ENCODE measurements at regions not wholly inside any gene's neighbourhood (a gene's known extent, or its start where the extent isn't known, plus 50 kb on each side); places are given as distances from the start of the nearest gene placed in this dataset.

GRCh38 chr13:50106559-50106958 lies 91.3 kb downstream of the KCNRG start:
- no peak for DNase-seq

DNA sequence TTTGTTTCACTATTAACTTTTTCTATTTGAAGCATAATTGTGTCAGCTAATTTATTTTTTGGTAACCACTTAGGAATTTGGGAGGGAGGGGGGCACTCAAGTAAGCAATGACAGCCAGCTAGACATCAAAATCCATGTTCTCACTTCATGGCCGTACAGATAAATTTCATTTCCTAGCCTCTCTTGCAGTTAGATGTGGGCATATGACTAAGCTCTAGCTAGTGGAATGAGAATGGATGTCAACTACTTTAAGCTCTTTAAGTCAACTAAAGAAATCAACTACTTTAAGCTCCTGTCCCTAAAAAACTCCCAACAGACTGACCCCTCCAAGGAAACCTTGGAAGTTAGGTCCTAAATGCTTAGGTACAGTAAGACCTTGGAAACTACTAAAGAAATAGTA lies 92.0 kb downstream of the KCNRG start:
- no peak for DNase-seq

- no peak for DNase-seq
Measured at GRCh38 chr13:50114961-50115360, 99.7 kb downstream of the KCNRG start.

DNA sequence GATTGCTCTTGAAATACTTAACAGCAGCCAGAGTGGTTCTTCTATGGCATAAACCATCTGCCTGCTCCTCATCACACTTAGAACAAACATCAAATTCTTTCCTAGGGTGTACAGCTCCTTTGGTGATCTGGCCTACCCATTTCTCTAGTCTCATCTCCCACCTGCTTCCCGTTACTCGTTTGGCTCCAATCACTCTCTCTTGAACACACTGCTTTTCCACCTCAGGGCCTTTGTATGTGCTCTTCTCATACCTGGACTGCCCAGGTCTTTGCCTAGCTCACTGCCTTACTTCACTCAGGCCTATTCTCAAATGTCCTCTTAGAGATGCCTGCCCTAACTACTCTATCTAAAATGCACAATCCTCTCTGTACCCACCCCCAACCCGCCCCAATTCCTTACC lies 100.5 kb downstream of the KCNRG start:
- DNase-seq = no peak

DNA sequence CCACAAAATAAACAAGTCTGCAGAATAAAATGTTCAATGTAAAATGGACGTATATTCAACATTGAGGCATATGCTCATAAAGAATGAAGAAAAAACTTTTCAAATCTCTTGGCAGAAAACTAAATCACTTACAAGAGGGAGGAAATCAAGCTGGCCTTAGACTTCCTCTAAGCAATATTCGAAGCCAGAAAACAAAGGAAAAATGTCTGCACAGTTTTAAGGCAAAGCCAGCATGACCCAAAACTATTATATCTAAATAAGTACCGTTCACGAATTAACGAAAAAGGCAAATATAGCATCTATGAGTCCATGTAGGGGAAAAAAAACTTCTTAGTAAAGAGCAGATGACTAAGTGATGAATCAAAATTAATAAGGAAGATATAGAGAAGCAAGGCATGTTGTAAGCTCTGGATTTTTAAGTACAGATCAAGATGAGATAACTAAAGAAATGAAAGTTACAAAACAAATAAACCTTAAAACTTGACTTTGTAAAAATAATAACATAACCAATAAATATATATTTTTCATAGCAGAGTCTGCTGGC lies 101.3 kb downstream of the KCNRG start:
- DNase-seq = no peak

DNA sequence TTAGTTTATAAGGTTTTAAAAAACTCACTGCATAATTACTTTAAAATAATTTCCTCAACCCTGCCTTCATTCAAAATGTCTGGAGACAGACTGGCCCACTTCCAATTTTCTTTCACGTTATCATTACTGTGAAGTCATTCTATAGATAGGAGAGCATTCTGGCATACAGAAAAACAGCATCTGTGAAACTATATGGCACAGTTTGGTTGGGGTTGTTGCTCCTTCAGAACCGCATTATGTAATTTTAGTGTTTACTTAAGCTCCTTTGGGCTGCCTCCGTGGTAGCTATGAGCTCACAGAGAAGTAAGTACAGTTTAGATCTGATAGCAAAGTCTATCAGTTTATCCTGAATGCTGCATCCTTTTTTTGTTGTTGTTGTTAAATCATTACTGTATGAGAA lies 104.3 kb downstream of the KCNRG start:
- no peak for DNase-seq

GRCh38 chr13:50122455-50122854 lies 107.2 kb downstream of the KCNRG start:
- DNase-seq = no peak

GRCh38 chr13:50123002-50123401 lies 107.8 kb downstream of the KCNRG start:
- no peak for DNase-seq

DNA sequence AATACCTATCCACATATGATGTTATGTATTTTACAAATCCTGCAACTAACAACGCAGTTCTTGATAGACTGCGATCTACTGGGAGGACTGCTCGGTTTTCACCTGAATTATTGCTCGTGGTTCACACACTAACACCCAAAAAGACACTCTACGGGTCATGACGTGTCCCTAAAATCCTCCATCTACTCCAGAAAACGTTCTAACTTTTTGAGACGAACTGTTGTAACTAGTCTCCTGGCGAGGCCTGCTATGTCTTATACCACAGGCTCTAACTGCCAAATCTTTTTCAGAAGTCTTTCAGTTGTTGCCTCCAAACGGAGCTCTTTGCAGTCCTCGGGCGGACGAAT lies 108.2 kb downstream of the KCNRG start:
- DNase-seq = no peak

GRCh38 chr13:50123862-50124535 lies 108.8 kb downstream of the KCNRG start:
- DNase-seq = peak; percentile 77

DNA sequence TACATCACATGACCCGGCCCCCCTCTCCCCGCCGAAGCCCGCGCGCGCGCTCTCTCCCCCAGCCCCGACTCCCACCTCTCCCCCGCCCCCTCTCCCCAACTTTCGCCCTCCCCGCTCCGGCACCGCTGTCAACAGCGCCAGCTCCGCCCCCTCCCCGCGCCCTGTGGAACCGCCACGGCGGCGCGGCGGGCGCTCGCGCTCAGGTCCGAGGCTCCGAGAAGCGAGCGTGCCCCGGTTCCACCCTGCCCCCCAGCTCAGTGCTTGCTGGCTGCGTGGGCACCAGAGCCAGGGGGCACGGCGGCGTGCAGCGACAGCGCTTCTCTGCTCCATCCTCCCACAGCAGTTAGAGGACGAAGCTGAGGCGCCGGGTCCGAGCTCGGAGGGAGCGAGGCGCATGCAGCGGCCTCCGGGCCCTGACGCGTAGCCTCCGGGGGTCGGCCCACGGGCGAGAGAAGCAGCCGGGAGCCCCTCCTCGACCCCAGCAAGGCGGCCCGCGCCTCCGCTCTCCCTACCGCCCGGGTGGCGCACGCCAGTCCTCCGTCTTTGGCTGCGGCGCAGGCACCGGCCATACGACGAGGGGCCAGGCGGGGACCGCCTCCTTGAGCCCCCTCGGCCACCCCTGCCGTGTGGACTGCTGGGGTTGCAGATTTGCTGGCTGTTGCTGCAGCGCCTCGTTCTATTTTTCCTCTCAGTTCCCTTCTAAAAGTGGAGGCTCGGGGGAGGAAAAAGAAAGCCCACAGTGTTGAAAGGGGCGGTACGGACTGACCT lies 109.5 kb downstream of the KCNRG start:
- no peak for DNase-seq

DNA sequence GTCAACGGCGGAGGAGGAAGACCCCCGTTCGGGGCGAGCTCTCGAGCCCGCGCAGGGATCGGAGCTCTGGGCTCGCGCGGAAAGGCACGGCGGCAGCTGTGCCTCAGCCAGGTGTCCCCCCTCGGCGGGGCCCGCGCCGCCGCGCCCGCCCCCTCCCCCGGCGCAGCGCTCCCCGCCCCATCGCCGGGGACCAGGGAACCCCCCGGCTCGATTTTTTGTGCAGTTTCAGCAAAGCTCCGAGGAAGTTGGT lies 110.0 kb downstream of the KCNRG start:
- no peak for DNase-seq

- DNase-seq = peak; percentile 25
Measured at GRCh38 chr13:50125554-50126262, 110.5 kb downstream of the KCNRG start.

GRCh38 chr13:50126263-50126992 lies 111.2 kb downstream of the KCNRG start:
- no peak for DNase-seq

GRCh38 chr13:50126993-50127725 lies 111.9 kb downstream of the KCNRG start:
- DNase-seq = no peak

- DNase-seq = no peak
Measured at GRCh38 chr13:50127726-50128291, 112.6 kb downstream of the KCNRG start.

DNA sequence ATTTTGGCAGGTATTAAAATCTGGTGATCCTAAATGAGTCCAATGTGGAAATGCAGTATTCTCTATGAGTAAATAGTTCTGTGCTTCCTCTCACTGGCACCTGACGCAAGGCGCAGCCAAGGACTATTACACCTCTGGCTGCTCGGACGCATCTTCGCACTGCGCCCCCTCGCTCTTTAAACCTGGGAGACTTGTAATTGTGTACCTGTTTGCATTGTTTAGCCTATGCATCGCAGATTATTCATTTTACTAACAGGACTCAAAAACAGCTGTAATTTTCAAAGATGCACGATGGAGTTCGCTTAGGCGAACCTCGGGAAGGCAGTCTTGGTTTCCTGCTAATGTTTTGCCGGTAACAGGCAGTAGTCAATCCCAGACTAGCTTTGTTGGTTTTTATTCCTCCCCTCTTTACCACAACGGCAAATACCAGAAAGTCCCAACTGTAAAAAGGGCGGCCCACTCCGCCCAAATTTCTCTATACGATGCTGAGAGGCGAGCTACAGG lies 113.2 kb downstream of the KCNRG start:
- DNase-seq = no peak

DNA sequence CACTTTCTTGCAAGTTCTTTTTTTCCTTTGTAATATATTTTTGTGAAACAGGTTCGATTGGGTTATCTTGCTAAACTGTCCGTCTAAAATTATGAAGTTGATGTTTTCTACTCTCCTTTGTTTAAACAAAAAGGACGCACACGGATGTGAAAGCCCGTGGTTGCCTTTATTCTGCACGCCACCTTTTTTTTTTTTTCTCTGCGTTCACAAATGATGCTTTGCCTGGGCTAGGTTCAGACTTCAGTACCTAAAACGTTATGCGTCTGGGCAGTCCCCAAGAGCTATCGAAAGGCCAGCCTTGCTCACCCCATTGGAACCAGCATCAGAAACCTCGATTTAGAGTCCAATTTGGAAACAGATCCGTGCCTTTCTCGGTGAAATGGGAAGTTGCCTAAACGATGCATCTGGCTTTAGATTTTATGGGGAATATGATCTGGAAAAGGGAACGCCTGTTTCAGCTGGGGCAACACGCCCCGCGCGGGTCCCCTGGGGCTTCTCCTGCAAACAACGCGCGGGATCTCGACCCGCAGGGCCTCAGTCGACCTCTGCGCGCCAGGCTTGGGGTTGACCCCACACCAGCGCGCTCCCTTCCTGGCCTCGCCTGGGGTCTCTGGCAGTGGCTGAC lies 113.9 kb downstream of the KCNRG start:
- DNase-seq = no peak

DNA sequence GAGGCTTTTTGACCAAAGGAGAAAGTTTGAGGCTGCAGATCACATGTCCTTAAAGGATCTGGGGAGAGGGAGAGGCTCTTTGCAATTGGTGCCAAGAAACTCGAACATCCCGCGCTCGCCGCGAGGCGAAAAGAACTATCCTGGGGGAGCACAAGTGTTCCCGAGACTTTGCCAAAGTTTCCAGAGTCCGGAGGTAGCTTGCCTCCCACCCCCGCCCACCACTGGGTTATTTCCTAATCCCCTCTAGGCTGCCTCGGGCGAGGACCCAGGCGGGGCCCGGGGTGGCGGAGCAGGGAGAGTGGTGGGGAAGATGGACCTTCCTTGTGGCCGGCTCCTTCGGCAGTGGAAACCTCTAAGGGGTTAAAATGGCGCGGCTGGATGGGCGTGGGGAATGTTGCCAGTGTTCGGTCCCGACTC lies 114.5 kb downstream of the KCNRG start:
- DNase-seq = no peak

GRCh38 chr13:50130123-50130946 lies 115.1 kb downstream of the KCNRG start:
- DNase-seq = no peak

Data from cortex of kidney (tissue), 1 donor.